K562 (cell line): ENCODE measurements at regions not wholly inside any gene's neighbourhood (a gene's known extent, or its start where the extent isn't known, plus 50 kb on each side); places are given as distances from the start of the nearest gene placed in this dataset.

Experiments used
- ATAC-seq: fragments of 200-7000 bp; cut with Tn5 transposase; 3 replicates; pipeline ENCODE4 v1.9.1; 2020; ENCODE audit warnings: moderate library complexity
- BruUV-seq: library from RNA; stranded (reverse); fragments of 400-500 nt; replicated peaks from 2 replicates; lab custom pipeline; 2021; lab: Mats Ljungman, UMichigan
- CTCF ChIA-PET: fragments of 300-600 bp; formaldehyde crosslinking; extraction: SDS; loops from one replicate; lab custom pipeline; 2021; ENCODE audit warnings: low intra/inter-chr PET ratio; lab: Yijun Ruan, JAX
- POLR2A ChIA-PET: fragments of 300-600, 350-650 bp; sonication (Branson Sonifier 250); formaldehyde crosslinking; extraction: SDS; loops from one replicate; lab custom pipeline; 2021; ENCODE audit warnings: antibody characterized with exemption, inconsistent platforms; lab: Yijun Ruan, JAX
- DNase-seq, 4 experiments: peaks; one replicate each; pipeline versions ENCODE4 v3.0.0 to v3.0.0-alpha.2; 2011 to 2018; ENCODE audit warnings: low spot score in 3 of 4, mixed read lengths in 3 of 4; ENCODE audit errors: extremely low read depth in 1 of 4
- FAIRE-seq: peaks from 2 replicates; lab custom pipeline; 2011; peaks lifted over from hg19 to GRCh38; lab: Jason Lieb, UNC
- H2AFZ ChIP-seq: 2 replicates; pipeline ENCODE4 v1.6.0; 2011; ENCODE audit warnings: low read depth, low read length, control low read depth, inconsistent platforms
- H3K27ac ChIP-seq: fragments of 200-600 bp; 3 replicates; pipeline ENCODE4 v1.8.0; 2011; ENCODE audit warnings: low read depth, mild to moderate bottlenecking, control low read depth, inconsistent platforms, low read length, moderate library complexity, mixed read lengths; ENCODE audit errors: extremely low read depth
- H3K27me3 ChIP-seq, 2 experiments: fragments of 300-600 bp in 1 of 2; 2 replicates in 1 of 2; 3 replicates in 1 of 2; pipeline versions ENCODE4 v1.6.0 to v1.8.0; 2011; ENCODE audit warnings: inconsistent platforms in 2 of 2, low read length in 2 of 2, mild to moderate bottlenecking in 1 of 2, mixed read lengths in 1 of 2, moderate library complexity in 1 of 2; ENCODE audit not compliant: control insufficient read depth in 2 of 2, insufficient read depth in 2 of 2
- H3K36me3 ChIP-seq: fragments of 300-600 bp; 3 replicates; pipeline ENCODE4 v1.8.0; 2011; ENCODE audit warnings: mild to moderate bottlenecking, low read length, inconsistent platforms; ENCODE audit not compliant: control insufficient read depth, insufficient read depth
- H3K4me1 ChIP-seq, 2 experiments: fragments of 200-600 bp in 1 of 2; replicated peaks in 1 of 2; 2 replicates in 1 of 2; 3 replicates in 1 of 2; pipeline versions ENCODE4 v1.5.1 to v1.8.0; 2011; ENCODE audit warnings: inconsistent platforms in 2 of 2, low read length in 2 of 2, mild to moderate bottlenecking in 1 of 2, mixed read lengths in 1 of 2, moderate library complexity in 1 of 2; ENCODE audit not compliant: control insufficient read depth in 2 of 2, insufficient read depth in 2 of 2
- H3K4me2 ChIP-seq: 2 replicates; pipeline ENCODE4 v1.6.1; 2011; ENCODE audit warnings: low read length, control low read depth, inconsistent platforms, mixed read lengths; ENCODE audit not compliant: insufficient read depth
- H3K4me3 ChIP-seq: fragments of 200-600 bp; sonication (generic), shearing (Covaris generic); 2 replicates; pipeline ENCODE4 v1.5.1; 2016; ENCODE audit warnings: control low read depth, inconsistent platforms
- H3K79me2 ChIP-seq: fragments of 200-600 bp; 3 replicates; pipeline ENCODE4 v1.8.0; 2011; ENCODE audit warnings: low read length, inconsistent platforms; ENCODE audit not compliant: control insufficient read depth, insufficient read depth
- H3K9ac ChIP-seq, 2 experiments: 2 replicates each; pipeline versions ENCODE4 v1.6.0 to v1.6.1; 2011; ENCODE audit warnings: low read depth in 2 of 2, low read length in 2 of 2, control low read depth in 1 of 2, inconsistent platforms in 1 of 2, mild to moderate bottlenecking in 1 of 2, mixed read lengths in 1 of 2; ENCODE audit not compliant: insufficient read depth in 1 of 2
- H3K9me1 ChIP-seq: one replicate; pipeline ENCODE4 v1.6.0; 2011; ENCODE audit warnings: inconsistent platforms, mild to moderate bottlenecking, low read length, moderate library complexity; ENCODE audit not compliant: control insufficient read depth, insufficient read depth
- H3K9me3 ChIP-seq: replicated peaks from 2 replicates; pipeline ENCODE4 v1.5.1; 2011; ENCODE audit warnings: low read depth, low read length, inconsistent platforms; ENCODE audit not compliant: control insufficient read depth, insufficient read depth
- H4K20me1 ChIP-seq: replicated peaks from 2 replicates; pipeline ENCODE4 v1.6.1; 2011; ENCODE audit warnings: low read length, inconsistent platforms, mixed read lengths; ENCODE audit not compliant: control insufficient read depth, insufficient read depth
- KDM4B ChIP-seq, 2 experiments: fragments of 450-650 bp in 1 of 2; sonication (generic) in 1 of 2; IDR thresholded peaks; 2 replicates each; pipeline ENCODE4 v1.6.1; 2016 to 2017; ENCODE audit warnings: borderline replicate concordance in 2 of 2, antibody characterized with exemption in 1 of 2, low read depth in 1 of 2, mild to moderate bottlenecking in 1 of 2
- MAFF ChIP-seq: IDR thresholded peaks from 2 replicates; pipeline ENCODE4 v1.6.1; 2012; ENCODE audit warnings: low read length, improper control_type of control experiment
- SIRT6 ChIP-seq: IDR thresholded peaks from one replicate; pipeline ENCODE4 v1.6.1; 2012; ENCODE audit warnings: low read depth, mild to moderate bottlenecking, control low read depth, inconsistent platforms, low read length, moderate library complexity
- TEAD2 ChIP-seq: fragments of 450-650 bp; IDR thresholded peaks from 2 replicates; pipeline ENCODE4 v1.6.1; 2016; ENCODE audit warnings: missing genetic modification characterization, control low read depth, missing compliant biosample characterization
- TEAD4 ChIP-seq, 2 experiments: sonication (generic) in 1 of 2; formaldehyde crosslinking in 1 of 2; IDR thresholded peaks; 2 replicates each; pipeline versions ENCODE4 v1.6.1 to v1.8.0; 2012 to 2022; ENCODE audit warnings: borderline replicate concordance in 1 of 2, inconsistent platforms in 1 of 2, low read length in 1 of 2, mild to moderate bottlenecking in 1 of 2, missing genetic modification reagents in 1 of 2
- THRA ChIP-seq: fragments of 450-650 bp; IDR thresholded peaks from 2 replicates; pipeline ENCODE4 v1.6.1; 2017; ENCODE audit warnings: mild to moderate bottlenecking, moderate library complexity
- ZNF133 ChIP-seq: fragments of 250-450 bp; sonication (Bioruptor Pico); IDR thresholded peaks from 2 replicates; pipeline ENCODE4 v1.4.0; 2020; ENCODE audit warnings: mild to moderate bottlenecking
- WGBS: fragments of 100-300 bp; shearing (Covaris generic); methylation state at CpG from one replicate; pipeline ENCODE4 v1.1.6; 2016; ENCODE audit warnings: low coverage, mixed read lengths; ENCODE audit not compliant: insufficient coverage; ENCODE audit errors: missing lambda C conversion rate; 5-methylcytosine and 5-hydroxymethylcytosine counted together
- in situ Hi-C: fragments of 300-500 bp; cut with MboI; formaldehyde crosslinking; loops from 4 replicates; pipeline ENCODE4 v1.15.0; 2018; ENCODE audit warnings: inconsistent platforms, mixed read lengths
- intact Hi-C: fragments of 100-400 bp; cut with micrococcal nuclease; formaldehyde crosslinking; loops from 2 replicates; pipeline ENCODE4 v1.14.2; 2022

GRCh38 chr5:106962464-106963230 lies 708.1 kb downstream of the EFNA5 start:
- FAIRE-seq = no peak
- Histone ChIP-seq H3K4me3 (no peak overlapping the region), H3K4me1 (no peaks in the 10 kb centered on the region), H3K27me3 (no peaks in the 10 kb centered on the region), H3K9me3 (no peaks in the 10 kb centered on the region), H3K79me2 (no peaks in the 10 kb centered on the region), H2AFZ (no peak overlapping the region)
- in situ Hi-C loops = no loop called here
- CTCF ChIA-PET = no interaction called here
- TF ChIP-seq TEAD4 (IDR thresholded peaks at IDR 0.05; ENCODE audit: low read length) (no peak), TEAD4 (CRISPR knock-in tag; IDR thresholded peaks at IDR 0.05; ENCODE audit: borderline replicate concordance) (no peak), TEAD2 (tag) (no peak), THRA (no peak), ZNF133 (CRISPR knock-in tag) (no peak), SIRT6 (no peak), KDM4B (IDR thresholded peaks at IDR 0.05; ENCODE audit: borderline replicate concordance in 2 of 2, low read depth in 1 of 2) (no peak), MAFF (no peak)
- TF ChIP-seq, all 486 proteins: peak for 0
- POLR2A ChIA-PET = no interaction called here
- no peak overlapping the region for H3K9ac ChIP-seq
- no peaks in the 10 kb centered on the region for H3K9me1 ChIP-seq
- ATAC-seq = no peak
- H3K27ac ChIP-seq = no peak overlapping the region
- H3K36me3 ChIP-seq = no peaks in the 10 kb centered on the region
- WGBS = 0% methylated on average over 7 of the region's 7 CpGs
- DNase-seq = no peak
- intact Hi-C loops = no loop called here
- no peak overlapping the region for H3K4me2 ChIP-seq
- BruUV-seq = no TSS peak
- H4K20me1 ChIP-seq = no peaks in the 10 kb centered on the region
